HepG2 (cell line): ENCODE measurements at regions not wholly inside any gene's neighbourhood (a gene's known extent, or its start where the extent isn't known, plus 50 kb on each side); places are given as distances from the start of the nearest gene placed in this dataset.

ENCODE experiments used
- ATAC-seq: fragments of 200-7000 bp; cut with Tn5 transposase; 3 replicates; pipeline ENCODE4 v1.9.1; 2020; ENCODE audit warnings: mild to moderate bottlenecking, moderate library complexity
- BruUV-seq: library from RNA; stranded (reverse); fragments of 400-500 nt; replicated peaks from 2 replicates; lab custom pipeline; 2021; lab: Mats Ljungman, UMichigan
- CTCF ChIA-PET: fragments of 300-600 bp; formaldehyde crosslinking; extraction: SDS; loops from one replicate; lab custom pipeline; 2021; ENCODE audit warnings: low total read pairs, inconsistent platforms, low intra/inter-chr PET ratio; lab: Yijun Ruan, JAX
- POLR2A ChIA-PET: fragments of 350-600 bp; sonication (Branson Sonifier 250); formaldehyde crosslinking; loops from one replicate; lab custom pipeline; 2020; ENCODE audit warnings: antibody characterized with exemption, inconsistent platforms; lab: Yijun Ruan, JAX
- DNase-seq: peaks from one replicate; pipeline ENCODE4 v3.0.0-alpha.2; 2015; ENCODE audit warnings: low spot score
- FAIRE-seq: peaks from 3 replicates; lab custom pipeline; 2011; peaks lifted over from hg19 to GRCh38; lab: Jason Lieb, UNC
- H2AFZ ChIP-seq: one replicate; pipeline ENCODE4 v1.6.1; 2011; ENCODE audit warnings: low read length, inconsistent platforms
- H3K27ac ChIP-seq: fragments of 300-600 bp; 3 replicates; pipeline ENCODE4 v1.8.0; 2011; ENCODE audit warnings: mixed run types, mild to moderate bottlenecking, mixed read lengths, low read length, inconsistent platforms; ENCODE audit not compliant: insufficient read depth; ENCODE audit errors: extremely low read length
- H3K27me3 ChIP-seq, 2 experiments: fragments of 200-600 bp in 1 of 2; 2 replicates in 1 of 2; 3 replicates in 1 of 2; pipeline versions ENCODE4 v1.6.0 to v1.8.0; 2011; ENCODE audit warnings: low read length in 2 of 2, mild to moderate bottlenecking in 2 of 2, moderate library complexity in 2 of 2, inconsistent platforms in 1 of 2; ENCODE audit not compliant: insufficient read depth in 2 of 2, control insufficient read depth in 1 of 2
- H3K36me3 ChIP-seq, 2 experiments: fragments of 200-600 bp in 1 of 2; replicated peaks in 1 of 2; 2 replicates in 1 of 2; 3 replicates in 1 of 2; pipeline versions ENCODE4 v1.5.1 to v1.8.0; 2011; ENCODE audit warnings: low read length in 2 of 2, inconsistent platforms in 1 of 2; ENCODE audit not compliant: insufficient read depth in 2 of 2, control insufficient read depth in 1 of 2
- H3K4me1 ChIP-seq: 2 replicates; pipeline ENCODE4 v1.5.1; 2012; ENCODE audit warnings: low read length, inconsistent platforms; ENCODE audit not compliant: insufficient read depth
- H3K4me2 ChIP-seq: 2 replicates; pipeline ENCODE4 v1.6.0; 2011; ENCODE audit warnings: low read depth, low read length, inconsistent platforms
- H3K4me3 ChIP-seq, 3 experiments: fragments of 200-600 bp in 1 of 3; sonication (generic), shearing (Covaris generic) in 1 of 3; replicated peaks in 1 of 3; 2 replicates each; pipeline ENCODE4 v1.5.1; 2011 to 2016; ENCODE audit warnings: low read length in 3 of 3, inconsistent platforms in 2 of 3, low read depth in 2 of 3, mild to moderate bottlenecking in 2 of 3, control low read depth in 1 of 3, mixed read lengths in 1 of 3; ENCODE audit not compliant: insufficient read depth in 1 of 3
- H3K79me2 ChIP-seq: one replicate; pipeline ENCODE4 v1.6.1; 2011; ENCODE audit warnings: low read length, inconsistent platforms; ENCODE audit not compliant: insufficient read depth
- H3K9ac ChIP-seq: 2 replicates; pipeline ENCODE4 v1.6.0; 2011; ENCODE audit warnings: mild to moderate bottlenecking, low read depth, low read length, inconsistent platforms; ENCODE audit not compliant: insufficient read depth
- H3K9me3 ChIP-seq: 2 replicates; pipeline ENCODE4 v1.5.1; 2012; ENCODE audit warnings: mild to moderate bottlenecking, low read length
- H4K20me1 ChIP-seq: 2 replicates; pipeline ENCODE4 v1.6.0; 2011; ENCODE audit warnings: inconsistent platforms, mild to moderate bottlenecking, low read length, moderate library complexity; ENCODE audit not compliant: insufficient read depth
- ASH2L ChIP-seq: fragments of 300-600, 200-600 bp; sonication (generic); IDR thresholded peaks from 2 replicates; pipeline ENCODE4 v1.7.0; 2017; ENCODE audit warnings: low read depth, mild to moderate bottlenecking, moderate library complexity, mixed read lengths, low read length; ENCODE audit not compliant: insufficient read length
- CENPT ChIP-seq: sonication (generic); formaldehyde crosslinking; IDR thresholded peaks from 2 replicates; pipeline ENCODE4 v1.8.0; 2022; ENCODE audit warnings: low read depth, mild to moderate bottlenecking, moderate library complexity, missing genetic modification reagents
- GFI1 ChIP-seq: sonication (generic); formaldehyde crosslinking; IDR thresholded peaks from 2 replicates; pipeline ENCODE4 v1.5.0; 2020; ENCODE audit warnings: missing genetic modification reagents, mild to moderate bottlenecking, borderline replicate concordance
- HOXA3 ChIP-seq: sonication (generic); formaldehyde crosslinking; IDR thresholded peaks from 2 replicates; pipeline ENCODE4 v1.5.0; 2020; ENCODE audit warnings: missing genetic modification reagents
- KAT2B ChIP-seq: fragments of 150-350 bp; IDR thresholded peaks from 2 replicates; pipeline ENCODE4 v1.6.1; 2014; ENCODE audit warnings: low read depth, low read length, borderline replicate concordance
- KDM2A ChIP-seq: sonication (generic); formaldehyde crosslinking; IDR thresholded peaks from 2 replicates; pipeline ENCODE4 v1.4.0; 2020; ENCODE audit warnings: low read depth, missing genetic modification reagents, borderline replicate concordance
- NR2C2 ChIP-seq: sonication (generic); formaldehyde crosslinking; IDR thresholded peaks from 2 replicates; pipeline ENCODE4 v1.4.0; 2020; ENCODE audit warnings: missing genetic modification reagents, mild to moderate bottlenecking, moderate library complexity, borderline replicate concordance
- RAD51 ChIP-seq: fragments of 450-650 bp; IDR thresholded peaks from 2 replicates; pipeline ENCODE4 v1.6.1; 2016; ENCODE audit warnings: borderline replicate concordance
- SP4 ChIP-seq: sonication (generic); formaldehyde crosslinking; IDR thresholded peaks from 2 replicates; pipeline ENCODE4 v1.8.1; 2023; ENCODE audit warnings: mild to moderate bottlenecking, missing genetic modification reagents
- ZNF121 ChIP-seq: sonication (generic); formaldehyde crosslinking; IDR thresholded peaks from 2 replicates; pipeline ENCODE4 v1.5.0; 2020; ENCODE audit warnings: mild to moderate bottlenecking, missing genetic modification reagents
- ZNF225 ChIP-seq: sonication (generic); formaldehyde crosslinking; IDR thresholded peaks from 2 replicates; pipeline ENCODE4 v1.4.0; 2020; ENCODE audit warnings: mild to moderate bottlenecking, missing genetic modification reagents
- ZNF33A ChIP-seq: sonication (generic); formaldehyde crosslinking; IDR thresholded peaks from 2 replicates; pipeline ENCODE4 v1.5.1; 2020; ENCODE audit warnings: missing genetic modification reagents, mild to moderate bottlenecking, moderate library complexity, borderline replicate concordance
- ZNF33B ChIP-seq: sonication (generic); formaldehyde crosslinking; IDR thresholded peaks from 2 replicates; pipeline ENCODE4 v1.5.1; 2020; ENCODE audit warnings: mild to moderate bottlenecking, missing genetic modification reagents
- ZNF615 ChIP-seq: sonication (generic); formaldehyde crosslinking; IDR thresholded peaks from 2 replicates; pipeline ENCODE4 v1.5.0; 2020; ENCODE audit warnings: mild to moderate bottlenecking, missing genetic modification reagents, borderline replicate concordance
- ZNF839 ChIP-seq: sonication (generic); formaldehyde crosslinking; IDR thresholded peaks from 2 replicates; pipeline ENCODE4 v1.4.0; 2020; ENCODE audit warnings: missing genetic modification reagents, mild to moderate bottlenecking, borderline replicate concordance
- ZSCAN12 ChIP-seq: sonication (generic); formaldehyde crosslinking; IDR thresholded peaks from 2 replicates; pipeline ENCODE4 v1.9.0; 2021; ENCODE audit warnings: mild to moderate bottlenecking, missing genetic modification reagents
- WGBS: methylation state at CpG from one replicate; pipeline ENCODE4 v1.1.6; 2017; ENCODE audit warnings: low lambda C conversion rate; 5-methylcytosine and 5-hydroxymethylcytosine counted together
- in situ Hi-C: cut with HindIII; loops from 2 replicates; pipeline ENCODE4 v1.10.0; 2017; ENCODE audit warnings: low pct_unique_long_range_greater_than_20kb; ENCODE audit not compliant: extremely low pct_ligation_motif_present
- intact Hi-C: fragments of 100-400 bp; cut with micrococcal nuclease; formaldehyde crosslinking; loops from one replicate; pipeline ENCODE4 v1.10.0; 2022; ENCODE audit not compliant: unreplicated experiment
- TF ChIP-seq, protein P1 (sequence below): sonication (generic); formaldehyde crosslinking; IDR thresholded peaks from 2 replicates; pipeline ENCODE4 v1.4.0; 2020; ENCODE audit warnings: low read depth, mild to moderate bottlenecking, missing genetic modification reagents
- TF ChIP-seq, protein P2 (sequence below): sonication (generic); formaldehyde crosslinking; IDR thresholded peaks from 2 replicates; pipeline ENCODE4 v1.8.0; 2023; ENCODE audit warnings: mild to moderate bottlenecking, missing genetic modification reagents
- TF ChIP-seq, protein P3 (sequence below): sonication (generic); formaldehyde crosslinking; conservative IDR thresholded peaks from 2 replicates; pipeline ENCODE4 v1.4.0; 2020; ENCODE audit warnings: missing genetic modification reagents

DNA sequence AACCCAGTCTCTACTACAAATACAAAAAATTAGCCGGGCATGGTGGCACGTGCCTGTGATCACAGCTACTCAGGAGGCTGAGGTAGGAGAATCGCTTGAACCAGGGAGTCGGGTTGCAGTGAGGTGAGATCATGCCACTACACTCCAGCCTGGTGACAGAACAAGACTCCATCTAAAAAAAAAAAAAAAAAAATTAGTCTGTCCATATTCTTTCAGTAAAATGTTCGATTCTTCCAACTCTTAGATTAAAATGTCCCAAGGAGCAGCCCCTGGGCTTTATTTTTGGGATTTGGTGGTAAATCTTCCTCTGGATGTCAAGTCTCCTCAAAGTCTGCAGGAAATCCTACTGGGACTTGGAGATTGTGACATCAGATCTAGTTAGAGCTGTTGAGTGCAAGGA, 101.0 kb upstream of the EEF1E1 start:
- Histone ChIP-seq H4K20me1 (no peaks in the 10 kb centered on the region), H3K4me3 (no peak overlapping the region), H3K27me3 (no peaks in the 10 kb centered on the region; a peak in 1 of 5 replicates), H2AFZ (no peak overlapping the region), H3K4me1 (no peaks in the 10 kb centered on the region), H3K9me3 (no peaks in the 10 kb centered on the region), H3K27ac (no peak overlapping the region), H3K79me2 (no peaks in the 10 kb centered on the region), H3K36me3 (no peaks in the 10 kb centered on the region), H3K4me2 (no peak overlapping the region), H3K9ac (no peak overlapping the region)
- in situ Hi-C loops (no loop called here), intact Hi-C loops (no loop called here)
- no peak for DNase-seq
- BruUV-seq = no TSS peak
- CTCF ChIA-PET = no interaction called here
- 21% methylated on average over 5 of the region's 5 CpGs for WGBS
- POLR2A ChIA-PET = no interaction called here
- ATAC-seq = no peak
- TF ChIP-seq, protein P1, sequence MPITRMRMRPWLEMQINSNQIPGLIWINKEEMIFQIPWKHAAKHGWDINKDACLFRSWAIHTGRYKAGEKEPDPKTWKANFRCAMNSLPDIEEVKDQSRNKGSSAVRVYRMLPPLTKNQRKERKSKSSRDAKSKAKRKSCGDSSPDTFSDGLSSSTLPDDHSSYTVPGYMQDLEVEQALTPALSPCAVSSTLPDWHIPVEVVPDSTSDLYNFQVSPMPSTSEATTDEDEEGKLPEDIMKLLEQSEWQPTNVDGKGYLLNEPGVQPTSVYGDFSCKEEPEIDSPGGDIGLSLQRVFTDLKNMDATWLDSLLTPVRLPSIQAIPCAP (CRISPR knock-in tag) = no peak
- TF ChIP-seq ZNF33A (CRISPR knock-in tag) (no peak), RAD51 (no peak), KAT2B (no peak), KDM2A (CRISPR knock-in tag) (no peak), ASH2L (no peak), ZNF121 (CRISPR knock-in tag) (no peak), ZSCAN12 (CRISPR knock-in tag) (no peak), NR2C2 (no peak), ZNF33B (CRISPR knock-in tag) (no peak), ZNF615 (CRISPR knock-in tag) (no peak), ZNF839 (CRISPR knock-in tag) (no peak), HOXA3 (CRISPR knock-in tag) (no peak), GFI1 (CRISPR knock-in tag) (no peak), SP4 (CRISPR knock-in tag) (no peak), CENPT (CRISPR knock-in tag) (no peak), ZNF225 (CRISPR knock-in tag) (no peak)
- TF ChIP-seq, protein P2, sequence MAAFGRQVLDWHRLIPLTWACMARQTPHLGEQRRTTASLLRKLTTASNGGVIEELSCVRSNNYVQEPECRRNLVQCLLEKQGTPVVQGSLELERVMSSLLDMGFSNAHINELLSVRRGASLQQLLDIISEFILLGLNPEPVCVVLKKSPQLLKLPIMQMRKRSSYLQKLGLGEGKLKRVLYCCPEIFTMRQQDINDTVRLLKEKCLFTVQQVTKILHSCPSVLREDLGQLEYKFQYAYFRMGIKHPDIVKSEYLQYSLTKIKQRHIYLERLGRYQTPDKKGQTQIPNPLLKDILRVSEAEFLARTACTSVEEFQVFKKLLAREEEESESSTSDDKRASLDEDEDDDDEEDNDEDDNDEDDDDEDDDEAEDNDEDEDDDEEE (CRISPR knock-in tag) = no peak
- TF ChIP-seq, protein P3, sequence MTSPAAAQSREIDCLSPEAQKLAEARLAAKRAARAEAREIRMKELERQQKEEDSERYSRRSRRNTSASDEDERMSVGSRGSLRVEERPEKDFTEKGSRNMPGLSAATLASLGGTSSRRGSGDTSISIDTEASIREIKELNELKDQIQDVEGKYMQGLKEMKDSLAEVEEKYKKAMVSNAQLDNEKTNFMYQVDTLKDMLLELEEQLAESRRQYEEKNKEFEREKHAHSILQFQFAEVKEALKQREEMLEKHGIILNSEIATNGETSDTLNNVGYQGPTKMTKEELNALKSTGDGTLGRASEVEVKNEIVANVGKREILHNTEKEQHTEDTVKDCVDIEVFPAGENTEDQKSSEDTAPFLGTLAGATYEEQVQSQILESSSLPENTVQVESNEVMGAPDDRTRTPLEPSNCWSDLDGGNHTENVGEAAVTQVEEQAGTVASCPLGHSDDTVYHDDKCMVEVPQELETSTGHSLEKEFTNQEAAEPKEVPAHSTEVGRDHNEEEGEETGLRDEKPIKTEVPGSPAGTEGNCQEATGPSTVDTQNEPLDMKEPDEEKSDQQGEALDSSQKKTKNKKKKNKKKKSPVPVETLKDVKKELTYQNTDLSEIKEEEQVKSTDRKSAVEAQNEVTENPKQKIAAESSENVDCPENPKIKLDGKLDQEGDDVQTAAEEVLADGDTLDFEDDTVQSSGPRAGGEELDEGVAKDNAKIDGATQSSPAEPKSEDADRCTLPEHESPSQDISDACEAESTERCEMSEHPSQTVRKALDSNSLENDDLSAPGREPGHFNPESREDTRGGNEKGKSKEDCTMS = no peak
- no peak for FAIRE-seq
